Fibroblast of skin of left quadriceps (primary cell): ENCODE measurements at regions not wholly inside any gene's neighbourhood (a gene's known extent, or its start where the extent isn't known, plus 50 kb on each side); places are given as distances from the start of the nearest gene placed in this dataset.

Experiments
- DNase-seq, 2 experiments: peaks; one replicate each; pipeline ENCODE4 v3.0.0-alpha.2; 2013; ENCODE audit warnings: low read depth in 2 of 2

DNA sequence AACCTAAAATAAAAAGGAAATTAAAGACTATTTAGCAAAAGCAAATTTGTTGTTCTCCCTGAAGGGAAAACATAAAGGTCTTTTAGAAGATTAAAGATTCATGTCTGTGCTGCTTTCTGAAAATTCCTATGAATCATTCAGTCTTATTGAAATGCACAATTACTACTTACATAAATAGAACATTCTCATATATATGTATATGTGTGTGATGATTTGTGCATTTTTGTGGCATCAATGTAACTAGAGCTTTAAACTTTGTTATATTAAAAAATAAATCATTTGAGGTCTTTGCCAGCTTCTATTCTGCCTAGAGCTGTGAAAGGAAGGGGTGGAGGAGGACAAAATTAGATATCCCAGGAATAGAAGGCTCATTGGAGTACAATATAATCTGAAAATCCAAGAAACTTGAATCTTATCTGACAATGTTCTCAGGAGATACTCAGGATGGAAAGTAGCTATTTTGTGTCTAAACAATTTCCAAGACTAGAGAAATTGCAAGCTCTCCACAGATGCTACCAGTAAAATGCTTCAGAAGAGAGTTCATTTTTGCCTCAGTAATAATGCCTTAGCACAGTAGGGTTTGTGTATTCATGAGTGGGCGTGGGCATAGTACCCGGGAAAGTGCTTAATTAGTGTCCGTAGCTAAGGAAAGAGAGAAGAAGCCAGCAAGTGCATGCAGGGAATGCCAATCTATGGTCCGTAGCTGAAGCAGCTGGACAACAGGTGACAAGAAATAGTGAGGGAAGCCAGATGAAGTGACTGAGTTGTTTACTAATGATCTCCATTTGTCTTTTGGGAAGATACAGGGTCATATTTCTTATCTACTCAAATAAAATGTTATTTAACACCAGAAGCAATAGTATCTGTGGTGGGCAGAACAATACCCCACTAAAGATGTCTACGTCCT, 395.5 kb upstream of the NBEA start:
- no peak for DNase-seq

GRCh38 chr13:34547929-34548328, 394.1 kb upstream of the NBEA start:
- no peak for DNase-seq

DNA sequence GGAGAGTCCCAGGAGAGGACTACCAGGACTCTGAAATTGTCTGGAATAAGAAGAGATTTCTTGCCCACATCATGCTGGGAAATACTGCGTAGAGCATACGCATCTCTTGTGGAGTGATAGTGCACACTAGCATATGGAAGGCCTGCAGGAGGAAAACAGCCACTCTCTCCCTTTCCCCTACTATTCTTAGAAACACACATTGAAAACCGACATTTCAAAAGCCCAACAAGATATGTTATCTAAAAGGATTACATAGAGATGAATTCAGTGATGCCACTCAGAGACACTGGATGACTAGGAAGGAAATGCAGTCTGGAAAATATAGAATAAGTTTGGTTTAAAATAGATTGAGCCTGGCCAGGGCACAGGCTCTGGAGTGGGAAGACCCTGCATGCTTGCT, 388.7 kb upstream of the NBEA start:
- DNase-seq = no peak

- DNase-seq = no peak
Measured at GRCh38 chr13:34555988-34556387, 386.1 kb upstream of the NBEA start.

DNA sequence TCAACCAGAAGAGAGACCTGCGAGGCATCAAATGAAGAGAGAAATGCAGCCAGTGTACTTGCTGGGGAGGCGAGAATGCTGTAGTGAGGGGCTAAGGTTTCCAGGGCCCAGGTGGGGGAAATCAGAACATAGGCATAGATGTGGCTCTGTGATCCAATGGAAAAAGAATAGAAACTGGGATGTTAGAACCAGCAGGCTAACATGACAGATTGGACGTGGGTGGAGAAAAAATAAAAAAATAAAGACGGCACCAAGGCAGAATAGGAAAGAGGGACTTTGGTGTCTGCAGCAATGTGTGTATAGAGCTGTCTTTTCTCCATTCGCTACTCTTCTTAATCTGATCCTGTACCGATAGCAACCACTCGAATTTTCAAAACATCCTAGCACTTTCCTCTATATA, 381.0 kb upstream of the NBEA start:
- no peak for DNase-seq

DNA sequence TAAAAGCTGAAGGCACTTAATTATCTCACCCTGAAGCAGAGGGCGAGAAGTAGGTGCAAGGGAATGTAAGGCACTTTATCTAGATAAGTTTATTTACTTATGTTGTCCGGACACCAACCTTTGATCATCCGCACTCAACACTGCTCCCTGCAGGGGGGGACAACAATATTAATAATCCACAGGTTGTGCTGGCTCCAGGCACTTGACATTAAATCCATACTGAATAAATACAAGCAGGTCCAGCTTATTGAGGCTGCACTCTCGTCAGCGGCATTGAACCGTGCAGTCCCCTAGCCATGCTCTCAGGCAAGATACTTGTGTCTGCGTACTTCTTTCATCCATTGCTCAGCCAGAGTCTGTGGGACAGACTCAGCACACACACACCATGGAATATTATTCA, 374.5 kb upstream of the NBEA start:
- DNase-seq = no peak

GRCh38 chr13:34570698-34571353, 371.2 kb upstream of the NBEA start:
- no peak for DNase-seq

- DNase-seq = no peak
Measured at GRCh38 chr13:34571716-34572115, 370.4 kb upstream of the NBEA start.

DNA sequence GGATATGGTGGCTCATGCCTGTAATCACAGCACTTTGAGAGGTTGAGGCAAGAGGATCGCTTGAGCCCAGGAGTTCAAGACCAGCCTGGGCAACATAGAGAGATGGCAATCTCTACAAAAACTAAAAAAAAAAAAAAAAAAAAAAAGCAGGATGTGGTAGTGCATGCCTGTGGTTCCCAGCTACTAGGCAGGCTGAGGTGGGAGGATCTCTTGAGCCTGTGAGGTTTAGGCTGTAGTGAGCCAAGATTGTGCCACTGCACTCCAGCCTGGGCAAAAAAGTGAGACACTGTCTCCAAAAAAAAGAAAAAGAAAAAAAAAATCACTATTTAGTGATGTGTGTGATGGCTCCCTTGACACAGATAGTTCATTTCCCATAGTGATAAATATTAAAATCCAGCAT, 365.0 kb upstream of the NBEA start:
- DNase-seq = no peak

GRCh38 chr13:34578471-34578870, 363.6 kb upstream of the NBEA start:
- DNase-seq = no peak

- no peak for DNase-seq
Measured at GRCh38 chr13:34578917-34579316, 363.2 kb upstream of the NBEA start.

- no peak for DNase-seq
Measured at GRCh38 chr13:34583181-34583580, 358.9 kb upstream of the NBEA start.

DNA sequence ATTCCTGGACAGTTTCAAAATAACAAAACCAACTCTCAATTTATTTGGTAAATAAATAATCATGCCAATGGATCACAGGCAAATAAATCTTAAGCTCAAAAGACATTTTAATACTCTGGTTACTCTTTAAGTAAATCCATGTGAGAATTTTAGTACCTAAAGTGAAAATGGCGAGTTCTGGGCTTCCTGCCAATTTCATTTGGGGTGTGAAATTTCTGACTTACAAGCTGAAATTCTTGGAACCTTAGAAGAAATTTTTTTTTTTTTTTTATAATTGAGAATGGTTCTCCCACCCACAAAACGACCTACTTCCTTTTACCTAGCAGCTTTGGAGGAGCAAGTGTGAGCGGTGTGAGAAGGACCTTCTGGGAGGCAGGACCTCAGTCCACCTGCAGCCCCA, 354.5 kb upstream of the NBEA start:
- peak; percentile 46 to 59 for DNase-seq

DNA sequence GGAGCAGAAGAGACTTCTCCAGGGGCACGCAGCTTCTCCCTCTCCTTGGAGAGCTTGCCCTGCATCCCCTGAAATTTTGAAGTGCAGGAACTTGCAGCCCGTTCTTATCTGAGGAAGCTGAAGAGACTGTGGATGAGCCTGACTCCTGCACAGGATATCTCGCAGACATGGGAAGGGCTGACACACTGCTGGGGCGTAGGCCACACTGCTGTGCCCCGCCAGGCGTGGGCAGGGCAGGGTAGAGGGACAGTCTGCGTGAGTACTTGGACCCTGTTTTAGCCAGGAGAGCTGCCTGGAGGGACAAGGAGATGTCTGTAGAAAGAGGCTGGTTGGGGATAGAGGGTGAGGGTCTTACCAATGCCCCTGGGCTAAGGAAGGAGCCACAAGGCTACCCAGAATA, 353.7 kb upstream of the NBEA start:
- DNase-seq = no peak

GRCh38 chr13:34589581-34589980, 352.5 kb upstream of the NBEA start:
- DNase-seq = no peak

- no peak for DNase-seq
Measured at GRCh38 chr13:34591129-34591528, 350.9 kb upstream of the NBEA start.

GRCh38 chr13:34591900-34592529, 350.1 kb upstream of the NBEA start:
- DNase-seq = no peak

- DNase-seq = no peak
Measured at GRCh38 chr13:34593658-34594057, 348.4 kb upstream of the NBEA start.

DNA sequence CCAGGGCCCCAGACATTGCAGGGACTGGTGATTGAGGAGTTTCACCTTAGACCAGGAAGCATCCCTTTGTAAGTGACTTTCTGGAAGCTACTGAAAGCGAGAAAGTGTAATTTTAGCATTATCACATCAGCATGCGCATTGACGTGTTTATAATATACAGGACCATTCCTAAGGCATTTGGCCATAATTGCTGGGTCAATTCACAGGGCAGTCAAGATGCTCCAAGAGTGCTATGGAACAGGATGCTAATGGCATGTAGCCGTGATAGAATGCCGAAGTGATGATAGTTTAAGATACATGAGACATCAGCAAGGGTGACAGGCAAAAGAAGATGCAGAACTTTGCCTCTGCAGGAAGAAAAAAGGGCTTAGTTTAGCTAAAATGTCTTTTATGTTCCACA, 347.6 kb upstream of the NBEA start:
- no peak for DNase-seq

GRCh38 chr13:34608331-34608730, 333.7 kb upstream of the NBEA start:
- DNase-seq = no peak

GRCh38 chr13:34611671-34612070, 330.4 kb upstream of the NBEA start:
- DNase-seq = no peak

GRCh38 chr13:34617473-34618083, 324.5 kb upstream of the NBEA start:
- peak; percentile 11 to 17 for DNase-seq
